Activated CD4-positive, alpha-beta T cell treated with anti-CD3 and anti-CD28 coated beads, Interleukin-2, amount 50 U/mL, for 4 hours (primary cell): ENCODE measurements at regions not wholly inside any gene's neighbourhood (a gene's known extent, or its start where the extent isn't known, plus 50 kb on each side); places are given as distances from the start of the nearest gene placed in this dataset.

Source experiments
- DNase-seq, 2 experiments: peaks; one replicate each; pipeline ENCODE4 v3.0.0-alpha.2; 2020

DNA sequence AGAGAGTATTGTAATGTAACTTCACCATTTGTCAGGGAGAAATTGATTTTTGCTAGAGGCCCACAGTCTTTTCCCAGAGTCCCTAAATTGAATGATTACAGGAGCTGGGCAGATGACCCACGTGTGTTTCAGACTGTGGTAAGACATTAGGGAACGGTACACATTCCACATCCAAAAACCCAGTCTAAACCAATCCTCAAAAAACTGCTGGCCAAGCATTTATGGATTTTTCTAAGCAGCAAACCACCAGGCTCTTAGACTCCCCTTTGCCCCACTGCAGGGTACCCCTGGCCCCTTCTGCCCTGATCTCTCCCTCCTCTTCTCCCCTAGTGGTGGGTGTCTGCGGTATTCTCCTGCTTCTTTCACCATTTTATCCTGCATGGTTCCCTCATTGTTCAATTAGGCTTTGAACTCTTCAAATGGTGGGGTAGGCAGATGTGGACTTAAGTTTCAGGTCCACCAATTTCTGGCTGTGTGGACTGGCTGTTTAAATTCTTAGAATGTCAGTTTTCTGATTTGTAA, 135.5 kb upstream of the SORCS3 start:
- DNase-seq = no peak

DNA sequence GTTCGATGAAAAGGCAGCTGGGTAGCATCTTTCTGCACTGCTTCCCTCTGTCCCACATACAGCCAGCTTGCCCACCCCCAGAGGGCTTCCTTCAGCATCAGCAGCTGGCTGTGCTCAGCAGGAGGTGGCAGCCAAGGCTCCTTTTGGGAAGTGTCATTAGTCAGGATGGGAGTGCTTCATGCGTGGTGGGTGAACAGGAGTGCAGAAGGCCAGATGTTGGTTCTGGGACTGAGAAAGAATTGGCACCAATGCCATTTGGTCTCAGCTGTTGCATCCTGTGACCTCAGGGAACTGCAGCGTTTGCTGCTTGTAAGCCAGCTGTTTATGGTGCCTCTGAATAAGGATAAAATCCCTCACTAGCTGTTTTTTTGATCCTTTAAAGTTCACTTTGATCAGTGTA, 131.1 kb upstream of the SORCS3 start:
- DNase-seq = no peak

DNA sequence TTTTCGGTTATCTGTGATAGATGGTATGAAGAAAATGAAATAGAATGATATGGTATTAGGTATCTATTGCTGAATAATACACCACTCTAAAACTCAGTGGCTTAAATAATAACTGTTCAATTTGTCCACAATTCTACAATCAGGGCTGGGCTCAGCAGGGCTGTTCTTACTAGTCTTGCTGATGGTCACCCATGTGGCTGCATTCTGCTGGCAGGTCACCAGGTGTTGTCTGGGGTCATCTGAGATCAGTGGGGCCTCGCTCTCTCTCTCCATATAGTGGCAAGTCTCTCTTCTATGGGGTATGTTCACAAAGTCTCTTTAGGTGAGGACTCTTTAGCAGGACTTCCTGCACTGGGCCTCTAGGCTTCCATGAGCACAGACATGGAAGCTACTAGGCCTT, 130.4 kb upstream of the SORCS3 start:
- no peak for DNase-seq

DNA sequence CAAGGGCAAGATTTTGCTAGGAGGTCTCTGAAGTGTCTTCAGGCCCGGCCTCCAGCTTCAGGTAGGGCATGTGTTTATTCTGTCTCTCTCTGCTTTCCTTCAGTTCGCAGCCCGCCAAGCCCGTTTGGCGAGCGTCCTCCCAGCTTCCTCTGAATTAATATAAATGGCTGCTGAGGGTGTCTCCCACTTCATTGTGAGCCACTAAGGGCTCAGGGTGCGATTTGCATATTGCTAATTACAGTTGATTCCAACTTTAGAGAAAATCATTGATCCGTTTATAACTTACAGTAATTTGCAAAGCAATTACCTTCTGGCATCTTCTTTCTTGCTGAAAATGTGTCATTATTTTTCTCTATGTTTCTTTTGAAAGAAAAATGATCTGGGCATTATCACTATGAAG, 128.3 kb upstream of the SORCS3 start:
- no peak for DNase-seq

DNA sequence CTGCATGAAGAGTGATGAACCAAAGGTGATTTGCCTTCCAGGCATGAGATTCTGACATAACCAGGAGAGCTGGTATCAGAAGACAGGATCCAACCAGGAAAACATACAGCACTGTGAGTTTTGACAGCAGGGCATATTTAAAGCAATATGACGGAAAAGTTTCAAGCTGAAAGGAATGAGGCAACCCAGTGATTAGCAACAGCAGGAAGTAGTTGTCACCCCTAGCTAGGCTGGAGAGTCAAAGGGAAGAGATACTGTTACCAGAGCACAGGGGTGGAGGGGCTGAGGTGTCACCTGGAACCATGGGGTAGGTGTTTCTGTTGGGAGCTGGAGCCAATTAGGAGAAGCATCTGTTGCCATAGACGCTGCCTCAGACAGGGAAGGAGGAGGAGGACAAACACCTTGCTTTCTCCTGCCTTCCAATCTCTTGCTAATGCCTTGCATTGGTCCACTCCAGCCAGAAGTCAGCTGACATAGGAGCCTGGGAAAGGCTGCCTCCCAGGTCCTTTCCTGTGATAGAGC, 125.4 kb upstream of the SORCS3 start:
- no peak for DNase-seq

DNA sequence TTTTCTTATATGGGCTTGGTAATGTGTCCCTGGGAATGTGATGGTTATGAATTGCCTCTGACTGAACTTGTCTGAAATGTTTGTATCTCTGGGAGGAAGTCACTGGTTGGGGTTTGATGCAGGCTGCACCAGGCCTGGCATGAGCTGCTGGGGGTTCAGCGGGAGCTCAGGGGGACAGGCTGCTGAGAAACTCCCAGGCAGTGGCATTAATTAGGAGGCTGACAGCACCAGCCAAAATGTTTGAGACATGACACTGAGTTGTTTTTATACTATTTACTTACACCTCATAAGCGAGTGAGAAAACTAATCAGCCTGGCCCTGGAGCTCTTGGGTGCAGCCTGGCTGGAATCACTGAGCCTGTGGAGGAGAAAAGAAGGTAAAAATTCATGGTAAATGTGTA, 124.1 kb upstream of the SORCS3 start:
- no peak for DNase-seq

DNA sequence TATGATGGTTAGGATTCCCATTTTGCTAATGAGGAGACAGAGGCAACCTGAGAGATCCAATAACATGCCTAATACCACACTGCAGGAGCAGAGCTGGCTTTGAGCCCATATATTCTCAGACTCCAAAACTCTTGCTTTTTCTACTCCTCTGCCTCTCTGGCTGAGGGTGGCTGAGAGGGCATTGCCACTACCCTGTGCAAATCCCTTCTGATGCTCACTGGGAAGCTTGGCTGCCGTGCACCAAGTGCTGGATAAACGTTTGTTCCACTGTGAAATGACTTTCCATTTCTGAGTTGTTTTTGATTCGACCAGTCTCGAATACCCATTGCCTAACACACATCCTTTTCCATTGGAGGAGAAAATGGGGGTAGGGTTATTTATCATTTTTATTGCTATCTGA, 123.1 kb upstream of the SORCS3 start:
- DNase-seq = no peak

DNA sequence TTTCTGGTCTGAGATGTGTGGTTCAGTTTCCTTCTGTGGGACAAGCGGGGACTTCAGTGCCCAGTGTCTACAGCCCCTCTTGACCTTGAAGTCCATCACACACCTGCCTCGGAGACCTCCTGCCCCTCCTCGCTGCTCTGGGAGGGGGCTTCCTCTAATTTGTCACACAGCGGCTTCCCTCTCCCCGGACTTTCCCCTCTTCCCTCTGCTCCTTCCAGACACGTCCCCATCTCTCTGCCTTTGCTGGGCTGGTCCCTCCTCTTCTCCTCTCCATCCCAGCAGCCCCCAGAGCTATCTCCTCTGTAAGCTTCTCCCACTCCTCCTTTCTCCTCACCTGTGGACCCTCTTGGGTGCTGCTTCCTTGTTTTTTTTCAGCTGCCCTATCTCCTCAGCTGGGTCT, 122.2 kb upstream of the SORCS3 start:
- no peak for DNase-seq

DNA sequence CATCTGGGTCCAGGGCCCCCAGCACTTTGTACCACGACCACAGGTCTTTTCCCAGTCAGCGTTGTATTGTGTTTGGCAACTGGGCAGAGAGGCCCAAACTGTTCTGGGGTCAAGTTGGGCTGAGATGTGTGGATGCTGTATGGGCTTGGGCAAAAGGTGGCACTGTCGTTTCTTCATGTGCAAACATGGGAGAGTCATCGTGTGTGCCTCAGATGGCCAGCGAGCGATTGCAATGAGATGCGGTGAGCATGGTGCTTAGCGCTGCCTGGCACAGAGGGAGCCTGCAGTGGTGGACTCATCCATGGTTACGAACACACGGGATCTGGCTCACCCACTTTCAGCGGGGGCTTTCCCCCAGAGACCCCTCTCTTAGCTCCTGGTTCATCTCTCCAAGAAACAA, 120.4 kb upstream of the SORCS3 start:
- DNase-seq = no peak

DNA sequence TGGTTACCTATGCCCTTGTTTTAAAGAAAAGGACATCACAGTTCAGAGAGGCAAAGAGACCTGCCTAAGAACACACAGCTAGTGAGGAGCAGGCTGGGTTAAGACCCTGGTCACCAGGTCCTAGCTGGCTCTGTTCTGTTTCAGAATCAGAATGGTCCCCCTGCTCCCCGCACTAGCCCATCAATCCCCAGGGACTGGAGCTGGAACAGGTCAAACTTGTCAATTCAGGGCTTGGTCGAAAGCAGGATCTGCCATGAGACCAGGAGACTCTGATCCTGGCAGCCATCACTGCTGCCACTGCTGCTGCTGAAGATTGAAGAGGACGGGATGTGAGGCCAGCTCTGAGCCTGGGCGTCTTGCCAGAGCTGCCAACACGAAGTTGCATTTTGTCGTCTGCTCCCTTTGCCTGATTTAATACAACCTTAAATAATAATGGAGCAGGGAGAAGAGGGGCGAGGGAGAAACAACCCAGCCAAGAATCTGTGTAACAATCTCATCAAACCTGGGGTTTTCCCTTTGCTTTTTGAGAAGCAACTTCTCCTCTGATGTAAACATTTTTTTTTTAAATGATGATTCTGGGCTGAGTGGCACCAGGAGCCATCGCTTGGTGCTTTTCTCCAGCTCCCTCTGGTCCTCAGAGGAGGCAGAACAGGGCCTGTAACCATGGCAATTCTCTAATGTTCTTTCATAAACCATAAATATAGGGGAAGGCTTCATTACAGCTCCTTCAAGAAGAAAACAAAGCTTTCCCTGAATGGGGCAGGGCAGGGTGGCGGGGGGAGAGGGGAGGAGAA, 119.0 kb upstream of the SORCS3 start:
- DNase-seq = no peak

DNA sequence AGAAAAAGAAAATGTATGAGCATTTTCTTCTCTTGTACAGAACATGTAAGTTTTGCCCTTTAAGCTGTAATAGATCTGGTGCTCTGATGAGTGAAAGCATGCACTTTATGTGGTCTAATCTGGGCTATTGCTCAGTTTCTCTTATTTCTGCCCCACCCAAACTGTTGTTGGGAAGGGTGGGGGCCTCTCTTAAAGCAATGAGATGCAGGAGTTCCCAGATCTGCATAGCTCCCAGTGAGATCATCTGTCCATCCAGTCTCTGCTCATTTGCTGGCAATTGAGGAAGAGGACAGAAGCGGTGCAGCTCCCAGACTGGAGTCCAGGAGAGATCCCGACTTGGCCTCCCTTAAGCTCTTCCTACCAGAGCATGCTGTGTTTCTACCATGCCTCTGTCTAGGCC, 114.9 kb upstream of the SORCS3 start:
- no peak for DNase-seq

DNA sequence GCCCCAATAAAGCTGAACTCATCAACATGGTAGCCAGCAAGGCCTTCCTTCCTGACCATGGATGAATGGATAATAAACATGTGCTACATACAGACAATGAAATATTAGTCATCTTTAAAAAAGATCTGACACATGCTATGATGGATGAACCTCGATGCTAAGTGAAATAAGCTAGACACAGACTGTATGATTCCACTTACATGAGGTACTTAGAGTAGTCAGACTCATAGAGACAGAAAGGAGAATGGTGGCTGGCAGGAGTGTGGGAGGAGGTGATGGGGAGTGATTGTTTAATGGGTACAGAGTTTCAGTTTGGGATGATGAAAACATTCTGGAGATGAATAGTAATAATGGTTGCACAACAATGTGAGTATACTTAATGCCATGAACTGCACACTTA, 114.1 kb upstream of the SORCS3 start:
- no peak for DNase-seq

DNA sequence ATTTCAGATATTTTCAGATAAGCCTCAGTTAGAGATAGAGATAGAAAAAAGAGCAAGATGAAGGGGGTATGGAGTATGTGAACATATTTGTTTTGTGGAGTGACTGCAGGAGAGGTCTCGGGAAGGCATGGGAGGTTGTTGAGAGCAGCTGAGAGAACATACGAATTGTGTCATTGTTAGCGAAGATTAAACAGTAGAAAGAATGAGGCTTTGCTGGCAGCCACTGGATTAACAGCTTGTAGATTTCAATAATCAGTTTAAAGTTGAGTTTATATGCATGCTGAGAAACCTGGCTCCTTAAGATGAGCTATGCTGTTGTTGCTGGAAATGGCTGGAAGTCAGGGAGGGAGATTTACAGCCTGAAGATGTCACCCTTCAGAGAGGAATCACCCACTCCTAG, 100.9 kb upstream of the SORCS3 start:
- no peak for DNase-seq

DNA sequence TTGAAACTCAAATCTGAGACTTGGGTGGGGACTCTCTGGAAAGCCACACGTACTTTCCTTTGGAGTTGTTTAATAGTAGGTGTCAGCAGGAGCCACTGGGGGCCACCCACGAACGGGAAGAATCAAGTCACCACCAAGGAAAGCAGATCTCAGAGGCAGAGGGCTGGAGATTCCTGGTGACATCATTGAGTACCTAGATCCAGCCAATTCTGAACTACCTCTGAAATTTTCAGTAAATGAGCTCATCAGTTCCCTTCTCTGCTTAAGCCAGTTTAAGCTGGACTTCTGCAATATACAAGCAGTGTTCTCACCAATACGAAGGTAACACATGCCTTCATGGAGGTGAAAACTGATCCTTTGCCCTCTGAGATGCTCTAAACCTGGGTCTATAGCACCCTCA, 99.3 kb upstream of the SORCS3 start:
- no peak for DNase-seq

DNA sequence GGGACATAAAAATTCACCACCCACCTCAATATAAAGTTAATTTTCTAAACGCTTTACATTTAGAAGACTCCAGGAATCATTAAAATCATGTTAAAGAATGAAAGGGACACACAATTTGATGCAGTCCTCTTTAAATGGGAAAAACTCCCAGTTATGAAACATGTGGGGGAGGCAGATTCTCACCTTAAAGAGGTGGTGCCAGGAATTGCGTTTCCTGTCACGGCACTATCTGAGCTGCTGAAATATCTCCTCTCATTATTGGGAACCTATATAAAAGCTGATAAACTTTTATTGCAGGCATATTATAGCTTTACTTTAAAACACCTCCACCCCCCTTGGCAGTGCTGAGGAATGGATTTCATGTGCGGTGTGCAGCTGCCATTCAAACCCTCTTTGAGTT, 94.8 kb upstream of the SORCS3 start:
- no peak for DNase-seq

DNA sequence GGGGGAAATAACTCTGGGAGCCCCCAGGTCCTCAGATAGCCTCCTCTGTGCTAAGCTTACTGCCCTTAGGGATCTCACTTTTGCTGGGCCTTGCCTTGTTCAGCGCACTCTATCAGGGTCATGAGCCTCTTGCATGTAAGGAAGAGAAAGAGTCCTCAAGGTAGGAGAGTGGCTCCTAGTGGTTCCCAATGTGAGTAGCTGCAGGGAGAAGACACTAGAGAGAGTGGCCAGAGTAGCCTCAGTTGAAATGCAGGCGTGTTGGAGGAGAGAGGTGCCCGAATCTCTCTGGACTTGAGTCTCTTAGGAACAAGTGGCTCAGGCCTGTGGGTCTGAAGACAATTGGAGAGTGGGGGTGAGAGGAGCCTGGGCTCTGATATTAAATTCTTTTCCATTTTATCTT, 94.3 kb upstream of the SORCS3 start:
- no peak for DNase-seq

DNA sequence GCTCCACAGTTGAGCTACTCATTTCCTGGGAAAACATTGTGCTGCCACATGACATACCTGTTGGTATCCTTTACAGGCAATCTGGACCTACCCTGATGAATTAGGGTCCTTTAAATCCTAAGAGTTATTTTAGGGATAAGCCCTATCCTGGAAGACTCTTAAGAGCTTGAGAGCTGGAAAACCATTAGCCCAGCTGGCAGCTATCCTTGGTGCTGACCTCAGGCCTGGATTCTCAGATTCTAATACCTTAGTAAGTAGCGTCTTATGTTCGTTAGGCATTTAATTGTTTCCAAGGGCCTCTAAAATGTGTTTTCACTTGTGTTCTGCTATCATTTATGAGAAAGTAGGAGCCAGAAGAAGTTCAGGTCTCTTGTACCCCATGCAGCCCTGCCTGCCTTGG, 93.0 kb upstream of the SORCS3 start:
- DNase-seq = no peak

DNA sequence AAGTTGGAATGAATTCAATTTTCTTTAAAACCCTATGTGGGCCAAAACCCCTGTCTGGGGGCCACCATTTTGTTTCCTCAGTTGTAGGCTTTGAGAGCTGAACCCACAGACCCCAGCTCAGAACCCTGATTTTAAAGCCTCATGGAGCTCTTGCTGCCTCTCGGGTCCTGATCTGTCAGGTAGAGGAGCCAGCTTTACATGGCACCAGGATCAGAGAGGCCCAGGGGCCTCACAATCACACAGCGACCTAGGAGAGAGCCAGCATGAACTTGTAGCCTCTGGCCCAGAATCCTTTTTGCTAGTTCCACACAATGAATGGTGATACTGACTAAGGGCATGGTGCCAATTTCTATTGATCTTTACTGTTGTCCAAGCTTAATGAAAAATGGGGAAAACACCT, 84.3 kb upstream of the SORCS3 start:
- DNase-seq = no peak

DNA sequence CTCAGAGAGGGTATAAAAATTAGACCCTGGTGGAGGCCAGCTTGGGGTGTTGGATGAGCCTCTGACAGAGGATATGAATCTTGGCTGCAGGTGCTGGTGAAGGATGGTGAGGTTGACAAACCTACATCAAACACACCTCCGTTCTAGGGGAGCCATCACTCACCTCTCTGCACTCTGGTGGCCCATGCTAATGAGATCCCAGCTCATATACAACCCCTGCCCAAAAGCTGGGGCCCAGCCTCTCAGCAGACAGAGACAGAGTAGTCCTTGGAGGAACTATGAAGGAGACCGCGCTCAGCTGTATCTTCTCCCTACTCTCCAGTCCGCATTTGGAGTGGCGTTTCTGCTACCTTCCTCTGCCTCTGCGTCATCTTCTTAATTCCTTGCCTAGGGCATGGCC, 83.1 kb upstream of the SORCS3 start:
- no peak for DNase-seq

DNA sequence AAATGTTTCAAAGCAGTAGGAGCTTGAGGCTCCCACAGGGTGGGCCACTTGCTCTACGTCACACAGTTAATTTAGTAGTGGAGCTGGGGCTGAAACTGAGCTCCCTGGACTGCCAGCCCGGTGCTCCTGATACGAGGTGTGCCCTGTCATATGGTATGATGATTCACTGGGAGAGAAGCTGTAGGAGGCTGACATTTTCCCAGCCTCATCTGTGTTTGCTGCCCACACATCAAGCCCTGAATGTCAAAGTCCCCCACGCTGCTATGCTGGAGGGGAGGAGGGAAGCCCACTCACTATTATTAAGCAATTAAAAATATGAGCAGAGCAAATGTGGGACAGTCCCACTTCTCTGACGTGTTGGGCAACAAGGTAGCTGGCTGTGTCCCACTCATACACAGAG, 81.2 kb upstream of the SORCS3 start:
- DNase-seq = no peak

DNA sequence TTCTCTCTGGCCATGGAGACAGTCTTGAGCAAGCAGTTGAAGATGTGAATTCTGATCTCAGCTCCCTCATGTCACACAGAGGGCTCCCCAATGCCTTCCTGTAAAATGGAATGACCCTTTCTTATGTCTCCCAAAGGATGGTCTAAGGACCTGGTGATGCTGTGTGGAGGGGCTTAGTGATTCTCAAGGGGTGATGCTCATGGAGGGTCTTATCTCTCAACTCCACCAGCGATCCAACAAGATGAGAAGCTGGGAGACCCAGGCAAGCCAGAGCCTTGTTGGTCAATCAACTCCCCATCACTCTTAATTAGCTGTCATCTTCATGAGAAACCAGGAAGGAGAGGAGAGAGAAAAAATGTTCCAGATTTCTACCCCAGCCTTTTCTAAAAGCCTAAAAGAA, 78.0 kb upstream of the SORCS3 start:
- no peak for DNase-seq

DNA sequence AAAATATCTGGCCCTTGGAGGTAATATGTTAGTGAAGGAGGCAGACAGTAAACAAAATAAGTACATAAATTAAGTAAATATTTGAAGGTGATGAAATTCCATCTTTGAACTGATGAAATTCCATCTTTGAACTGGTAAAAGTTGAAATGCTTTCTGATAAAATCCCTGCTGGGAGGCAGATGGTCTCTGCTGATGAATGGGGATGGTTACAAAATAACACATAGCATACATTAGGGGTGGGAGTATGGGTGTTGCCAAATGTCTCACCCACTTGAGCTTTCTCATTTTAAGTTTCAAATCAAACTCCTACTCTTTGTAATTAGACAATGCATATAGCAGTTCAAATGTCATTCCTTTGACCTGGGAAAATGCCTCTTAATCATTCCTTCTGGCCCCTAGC, 77.5 kb upstream of the SORCS3 start:
- DNase-seq = no peak

DNA sequence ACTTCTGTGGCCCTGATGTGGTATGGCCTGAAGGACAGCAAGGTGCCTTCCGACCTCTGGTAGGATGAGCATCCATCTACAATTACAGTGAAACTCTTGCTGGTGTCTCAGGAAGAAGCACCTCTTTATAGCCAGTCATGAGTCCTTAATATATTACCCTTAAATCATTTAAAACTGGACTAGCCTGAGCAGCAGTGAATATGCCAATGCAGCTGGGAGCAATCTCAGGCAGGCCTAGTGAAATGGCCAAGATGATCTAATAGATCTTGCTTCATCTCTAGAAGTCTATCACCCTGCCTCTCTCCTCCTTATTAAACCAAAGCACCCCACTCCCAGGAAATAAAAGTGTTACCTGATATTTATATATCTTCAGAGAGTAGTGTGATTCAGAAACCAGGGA, 66.7 kb upstream of the SORCS3 start:
- no peak for DNase-seq

DNA sequence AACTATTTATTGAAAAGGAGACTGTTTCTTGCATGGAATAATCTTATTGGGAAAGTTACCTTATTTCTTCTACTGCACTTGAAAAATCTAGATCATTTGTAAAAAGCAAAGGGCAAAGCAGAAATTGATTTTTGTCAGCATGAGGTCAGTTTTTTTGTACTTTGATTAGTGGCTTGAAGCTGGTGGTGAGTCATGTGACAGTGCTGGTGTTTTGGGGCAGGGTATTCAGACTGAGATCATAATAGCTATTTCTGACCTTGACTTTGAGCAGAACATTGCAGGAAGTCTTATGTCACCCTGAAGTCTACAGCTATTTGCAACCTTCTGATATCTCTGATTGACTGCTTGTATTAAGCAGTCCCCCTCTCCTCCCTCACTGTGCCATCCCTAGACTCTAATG, 66.3 kb upstream of the SORCS3 start:
- DNase-seq = no peak

DNA sequence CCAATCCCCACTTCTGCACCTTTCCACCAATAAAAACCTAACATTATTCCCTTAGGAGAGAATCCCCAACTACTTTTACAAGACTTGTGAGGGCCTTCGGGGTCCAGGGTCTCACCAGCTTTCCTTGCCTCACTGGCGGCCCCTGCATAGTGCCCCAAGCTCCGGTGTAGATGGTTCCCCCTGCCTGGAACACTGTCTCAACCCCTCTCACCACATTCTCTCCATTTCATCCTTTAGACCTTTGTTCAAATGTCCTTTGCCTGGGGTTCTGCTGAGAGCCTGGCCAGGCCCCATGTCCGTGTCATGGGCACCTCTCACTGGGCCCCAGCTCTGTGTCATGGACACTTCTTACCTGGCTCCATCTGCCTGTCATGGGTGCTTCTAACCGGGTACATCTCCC, 64.5 kb upstream of the SORCS3 start:
- DNase-seq = no peak
